Left lung (tissue), 4 donors: ENCODE measurements at regions not wholly inside any gene's neighbourhood (a gene's known extent, or its start where the extent isn't known, plus 50 kb on each side); places are given as distances from the start of the nearest gene placed in this dataset.

Experiments
- ATAC-seq: fragments of 200-7000 bp; cut with Tn5 transposase; one replicate; pipeline ENCODE4 v1.9.1; 2020; ENCODE audit warnings: moderate library complexity
- DNase-seq, 4 donors: peaks; one replicate each; pipeline ENCODE4 v3.0.0-alpha.2; 2013 to 2020
- H3K27ac ChIP-seq, 2 donors: fragments of 200-600 bp; sonication (generic) in 1 of 2; one replicate each; pipeline versions ENCODE4 v1.5.0 to v1.8.0; 2020 to 2021
- H3K27me3 ChIP-seq, 2 donors: fragments of 200-600 bp; sonication (generic) in 1 of 2; one replicate each; pipeline versions ENCODE4 v1.5.0 to v1.8.0; 2020 to 2021
- H3K36me3 ChIP-seq, 2 donors: fragments of 200-600 bp; sonication (generic) in 1 of 2; one replicate each; pipeline versions ENCODE4 v1.5.0 to v1.8.0; 2020 to 2021
- H3K4me1 ChIP-seq, 2 donors: fragments of 200-600 bp; one replicate each; pipeline ENCODE4 v1.8.0; 2021
- H3K4me3 ChIP-seq, 2 donors: fragments of 200-600 bp; sonication (generic) in 1 of 2; one replicate each; pipeline versions ENCODE4 v1.5.0 to v1.8.0; 2020 to 2021; ENCODE audit warnings: mild to moderate bottlenecking in 1 of 2
- H3K9me3 ChIP-seq, 2 donors: fragments of 200-600 bp; sonication (generic) in 1 of 2; one replicate each; pipeline versions ENCODE4 v1.5.0 to v1.8.0; 2020 to 2021
- intact Hi-C, 2 donors: fragments of 100-400 bp; cut with DNase I; formaldehyde crosslinking; loops; one replicate each; pipeline versions ENCODE4 v1.11.2 to v1.14.2; 2022
- TF ChIP-seq, protein P1 (sequence below), 2 donors: fragments of 200-600 bp; sonication (generic) in 1 of 2; IDR thresholded peaks; one replicate each; pipeline versions ENCODE4 v1.5.0 to v1.8.0; 2021; ENCODE audit warnings: antibody characterized with exemption in 2 of 2
- donor health status: DM: no; HTN: yes; CAD: no.
- donor health status: DM: no; HTN: no; CAD: no.

DNA sequence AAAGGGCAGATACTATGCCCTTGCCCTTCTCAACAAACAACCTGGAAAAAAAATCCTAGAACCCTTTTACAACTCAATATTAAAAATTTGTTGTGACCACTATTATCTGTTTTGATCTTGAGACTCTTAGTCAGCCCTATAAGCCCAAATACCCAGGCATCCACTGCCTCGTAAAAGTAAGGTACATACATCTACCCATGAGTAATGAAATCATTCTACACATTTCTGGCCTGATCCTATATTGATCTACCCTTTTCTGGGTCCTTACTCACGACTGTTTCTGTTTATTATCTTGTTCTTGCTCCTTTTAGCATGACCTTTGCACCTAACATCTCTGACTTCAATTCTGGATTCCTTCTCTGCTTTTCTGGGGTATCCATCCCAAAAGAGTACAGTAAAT lies 56.8 kb downstream of the SCG2 start:
- ATAC-seq (no peak), DNase-seq (no peak)
- TF ChIP-seq, protein P1, sequence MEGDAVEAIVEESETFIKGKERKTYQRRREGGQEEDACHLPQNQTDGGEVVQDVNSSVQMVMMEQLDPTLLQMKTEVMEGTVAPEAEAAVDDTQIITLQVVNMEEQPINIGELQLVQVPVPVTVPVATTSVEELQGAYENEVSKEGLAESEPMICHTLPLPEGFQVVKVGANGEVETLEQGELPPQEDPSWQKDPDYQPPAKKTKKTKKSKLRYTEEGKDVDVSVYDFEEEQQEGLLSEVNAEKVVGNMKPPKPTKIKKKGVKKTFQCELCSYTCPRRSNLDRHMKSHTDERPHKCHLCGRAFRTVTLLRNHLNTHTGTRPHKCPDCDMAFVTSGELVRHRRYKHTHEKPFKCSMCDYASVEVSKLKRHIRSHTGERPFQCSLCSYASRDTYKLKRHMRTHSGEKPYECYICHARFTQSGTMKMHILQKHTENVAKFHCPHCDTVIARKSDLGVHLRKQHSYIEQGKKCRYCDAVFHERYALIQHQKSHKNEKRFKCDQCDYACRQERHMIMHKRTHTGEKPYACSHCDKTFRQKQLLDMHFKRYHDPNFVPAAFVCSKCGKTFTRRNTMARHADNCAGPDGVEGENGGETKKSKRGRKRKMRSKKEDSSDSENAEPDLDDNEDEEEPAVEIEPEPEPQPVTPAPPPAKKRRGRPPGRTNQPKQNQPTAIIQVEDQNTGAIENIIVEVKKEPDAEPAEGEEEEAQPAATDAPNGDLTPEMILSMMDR (IDR thresholded peaks at IDR 0.05), result no peak
- intact Hi-C loops, result no loop called here
- H3K27ac ChIP-seq, result no peak overlapping the region
- H3K36me3 ChIP-seq, result no peaks in the 10 kb centered on the region
- H3K27me3 ChIP-seq, result no peaks in the 10 kb centered on the region
- no peak overlapping the region for H3K4me3 ChIP-seq
- H3K9me3 ChIP-seq, result no peaks in the 10 kb centered on the region
- no peaks in the 10 kb centered on the region for H3K4me1 ChIP-seq

DNA sequence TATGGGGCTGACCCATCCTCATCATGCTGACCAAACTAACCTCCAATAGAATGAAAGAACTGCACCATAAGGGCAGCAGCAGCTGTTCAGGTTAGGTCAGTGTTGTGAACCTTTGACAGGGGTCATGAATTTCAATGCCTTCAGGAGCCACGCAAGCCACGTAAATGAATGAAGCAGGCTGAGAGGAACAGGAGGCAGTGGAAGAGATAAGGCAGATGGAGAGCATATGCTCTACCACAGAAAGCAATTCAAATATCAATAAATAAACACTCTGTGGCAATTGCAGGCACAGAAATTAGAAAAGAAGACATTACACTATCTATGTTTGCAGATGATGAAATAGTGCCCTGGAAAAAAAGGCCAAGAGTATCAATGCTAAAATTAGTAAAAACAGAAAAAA lies 56.3 kb downstream of the SCG2 start:
- no peak for ATAC-seq
- Histone ChIP-seq H3K4me3 (no peak overlapping the region), H3K9me3 (no peaks in the 10 kb centered on the region), H3K27ac (no peak overlapping the region), H3K36me3 (no peaks in the 10 kb centered on the region), H3K4me1 (no peaks in the 10 kb centered on the region), H3K27me3 (no peaks in the 10 kb centered on the region)
- DNase-seq, result no peak
- intact Hi-C loops, result no loop called here
- TF ChIP-seq, protein P1 (IDR thresholded peaks at IDR 0.05), result no peak
